GM19463 (cell line): ENCODE measurements at regions not wholly inside any gene's neighbourhood (a gene's known extent, or its start where the extent isn't known, plus 50 kb on each side); places are given as distances from the start of the nearest gene placed in this dataset.

Source experiments
- ATAC-seq: cut with Tn5 transposase; IDR thresholded peaks from one replicate; pipeline ENCODE4 v1.9.1; 2021; ENCODE audit warnings: mild to moderate bottlenecking, moderate library complexity; ENCODE audit not compliant: unreplicated experiment

- no peak for ATAC-seq
Observed at GRCh38 chr10:61841338-61841875, 60.1 kb upstream of the ARID5B start.

GRCh38 chr10:61842755-61843497, 58.6 kb upstream of the ARID5B start:
- no peak for ATAC-seq

DNA sequence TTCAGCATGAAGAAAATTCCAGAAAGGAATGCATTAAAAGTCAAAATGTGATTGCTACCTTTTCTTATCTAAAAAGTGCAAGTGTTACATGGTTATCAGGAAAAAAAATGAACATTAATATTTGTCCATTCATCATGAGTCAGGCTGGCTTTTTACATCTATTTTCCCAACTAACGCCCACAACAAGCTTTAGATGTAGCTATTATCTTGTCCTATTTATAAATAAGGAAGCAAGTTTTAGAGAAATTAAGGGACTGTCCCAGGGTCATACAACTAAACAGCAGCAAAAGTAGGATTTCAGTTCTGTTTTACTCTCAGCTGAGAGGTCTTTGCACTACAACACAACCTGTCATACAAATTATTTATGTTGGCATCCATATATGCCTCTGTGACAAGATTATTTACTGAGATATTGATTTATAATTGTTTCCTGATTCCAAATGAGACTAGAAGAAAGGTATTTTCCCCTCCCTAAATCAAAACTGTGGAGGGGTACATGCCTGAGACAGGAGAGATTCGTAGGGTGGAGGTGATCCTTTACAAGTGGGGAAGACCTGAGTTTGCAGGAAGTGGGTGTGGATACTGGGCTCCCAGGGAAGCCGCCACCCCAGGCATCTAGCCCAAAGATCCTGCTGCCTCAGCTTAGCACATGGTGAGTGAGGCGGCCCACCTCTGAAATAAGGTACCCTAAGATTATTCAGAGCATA, 57.2 kb upstream of the ARID5B start:
- ATAC-seq: no peak

DNA sequence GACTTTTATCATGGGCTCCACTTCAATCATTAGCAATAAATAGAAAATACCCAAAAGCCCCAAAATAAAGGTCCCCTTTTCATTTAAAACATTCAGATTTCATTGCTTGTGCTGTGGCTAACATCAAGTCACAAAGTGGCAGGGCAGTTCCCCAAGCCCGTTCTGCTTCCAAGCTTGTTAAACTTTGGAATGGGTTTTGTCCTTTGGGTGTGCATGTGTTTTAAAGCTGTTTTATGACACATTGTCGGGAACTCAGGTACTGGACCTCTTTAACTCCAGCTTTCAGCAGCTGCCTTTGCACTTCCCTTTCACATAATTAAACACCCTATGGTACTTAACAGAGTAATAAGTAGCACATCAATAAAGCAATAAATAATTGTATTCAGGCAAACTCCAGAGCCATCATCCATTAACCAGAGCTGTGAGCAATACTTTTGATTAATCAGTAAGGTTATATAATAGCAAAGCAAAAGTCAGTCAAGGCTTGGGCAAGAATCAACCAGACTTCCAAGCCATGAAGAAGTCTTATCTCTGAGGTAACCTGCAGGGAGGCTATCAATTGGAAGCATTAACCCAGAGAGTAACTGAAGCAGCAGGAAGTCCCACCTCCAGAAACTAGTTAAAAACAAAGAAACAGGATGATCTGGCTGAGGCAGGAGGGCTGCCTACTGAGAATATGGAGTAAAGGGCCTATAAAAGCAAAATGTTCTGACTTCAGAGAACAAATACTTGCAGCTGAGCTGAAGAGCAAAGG, 56.1 kb upstream of the ARID5B start:
- ATAC-seq: no peak

DNA sequence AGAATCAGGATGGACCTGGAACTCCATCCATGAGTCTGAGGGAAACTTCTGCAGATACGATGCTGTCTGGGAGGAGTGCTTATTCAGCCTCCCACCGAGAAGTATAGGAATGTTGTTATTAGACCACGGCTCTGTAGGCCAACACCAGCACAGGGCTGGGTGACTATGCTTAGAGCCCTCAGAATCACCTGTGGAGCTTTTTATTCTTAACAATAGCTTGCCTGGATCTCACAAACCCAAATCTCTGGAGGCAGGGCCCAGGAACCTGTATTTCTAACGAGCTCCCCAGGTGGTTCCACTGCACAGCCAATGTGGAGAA, 55.6 kb upstream of the ARID5B start:
- no peak for ATAC-seq

DNA sequence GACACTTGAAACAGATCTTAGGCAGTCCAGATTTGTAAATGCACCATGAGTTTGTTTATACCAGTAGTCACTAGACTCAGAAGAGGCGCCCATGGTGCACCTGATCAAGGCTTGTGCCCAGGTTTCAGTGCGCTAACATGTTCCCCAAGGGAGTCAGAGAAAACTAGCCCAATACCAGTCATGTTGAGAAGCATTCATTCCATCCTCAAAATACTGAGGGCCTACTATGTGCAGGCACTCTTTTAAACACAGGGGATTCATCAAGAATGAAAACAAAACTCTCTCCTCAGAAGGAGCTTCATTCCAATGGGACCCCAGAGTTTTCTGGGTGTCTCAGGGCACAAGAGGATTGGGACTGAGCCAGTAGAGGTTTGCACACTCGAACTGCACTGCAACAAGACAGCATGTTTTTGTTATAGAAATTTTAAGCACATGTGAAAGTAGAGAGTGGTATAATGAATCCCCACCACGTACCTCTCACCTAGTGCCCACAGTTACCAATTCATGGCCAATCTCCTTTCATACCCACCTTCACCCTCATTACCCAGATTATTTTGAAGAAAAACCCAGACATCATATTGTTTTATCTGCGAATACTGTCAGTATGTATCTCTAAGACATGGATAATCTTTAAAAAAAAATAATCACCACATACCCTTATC, 55.0 kb upstream of the ARID5B start:
- ATAC-seq: no peak

- no peak for ATAC-seq
Observed at GRCh38 chr10:61847087-61847486, 54.4 kb upstream of the ARID5B start.

DNA sequence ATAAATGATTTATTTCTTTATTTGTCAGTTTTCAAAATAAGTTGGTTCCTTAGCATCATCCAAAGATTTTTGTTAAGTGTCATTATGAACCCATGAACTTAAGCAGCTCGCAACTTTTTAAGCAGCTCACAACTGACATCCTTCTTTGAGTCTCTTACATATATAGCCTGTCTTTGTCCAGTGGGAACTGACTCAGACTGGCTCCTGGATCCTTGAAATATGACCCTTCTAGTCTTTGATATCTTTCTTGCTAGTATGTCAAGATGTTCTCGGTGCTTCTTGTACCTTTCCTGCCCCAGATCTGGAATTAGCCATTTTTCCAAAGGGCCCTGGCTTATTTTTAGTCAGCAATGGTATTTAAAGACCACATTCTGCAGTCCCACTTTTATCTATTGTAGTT, 53.9 kb upstream of the ARID5B start:
- no peak for ATAC-seq

DNA sequence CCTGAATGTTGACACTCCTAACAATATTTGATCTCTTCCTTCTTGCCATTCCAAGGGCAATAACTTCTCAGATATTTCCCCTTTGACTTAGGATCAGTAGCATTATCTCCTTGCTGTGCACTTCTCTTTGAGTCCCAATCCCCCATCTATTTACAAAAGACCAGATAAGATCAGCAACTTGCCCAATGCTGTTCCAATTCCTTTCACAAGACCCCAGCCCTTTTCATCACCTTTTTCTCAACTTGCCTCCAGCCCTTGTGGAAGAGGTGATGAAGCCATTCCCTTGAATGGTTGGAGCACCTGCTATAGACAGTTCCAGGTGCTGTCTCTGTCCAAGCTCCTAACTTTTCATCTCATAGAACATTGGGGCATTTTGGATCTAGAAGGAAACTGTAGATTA, 51.1 kb upstream of the ARID5B start:
- ATAC-seq: no peak
